ENCODE measurements at regions not wholly inside any gene's neighbourhood (a gene's known extent, or its start where the extent isn't known, plus 50 kb on each side); places are given as distances from the start of the nearest gene placed in this dataset.

DNA sequence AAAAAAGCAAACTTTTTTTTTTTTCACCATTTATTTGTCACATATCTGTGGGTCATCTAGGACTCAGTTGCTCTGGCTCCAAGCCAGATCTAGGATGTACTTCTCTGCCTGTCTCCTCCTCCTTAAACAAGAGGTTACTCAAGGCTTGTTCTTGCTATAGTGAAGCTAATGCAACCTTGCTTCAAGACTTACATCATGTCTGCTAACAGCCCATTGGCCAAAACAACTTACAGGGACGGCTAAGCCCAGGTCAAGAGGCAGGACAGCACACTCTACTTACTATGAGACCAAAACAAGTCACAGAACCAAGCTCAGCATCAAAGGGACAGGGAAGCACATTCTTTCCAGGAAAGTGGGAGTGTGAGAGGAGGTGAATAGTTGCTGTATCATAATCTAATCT is 123.8 kb upstream of the BNIP2 start:
- TF ChIP-seq CTCF (IDR thresholded peaks at IDR 0.05): no peak
- no peak for TF ChIP-seq EP300 (IDR thresholded peaks at IDR 0.05)
- TF ChIP-seq POLR2AphosphoS5 (IDR thresholded peaks at IDR 0.05): no peak
